Glutamatergic neuron (in vitro differentiated cells): ENCODE measurements at regions not wholly inside any gene's neighbourhood (a gene's known extent, or its start where the extent isn't known, plus 50 kb on each side); places are given as distances from the start of the nearest gene placed in this dataset.

Source experiments
- DNase-seq: peaks from one replicate; pipeline ENCODE4 v3.0.0; 2022
- H3K27ac Mint-ChIP-seq: one replicate; pipeline ENCODE4 v1.8.0; 2020; ENCODE audit warnings: mild to moderate bottlenecking, mixed read lengths, inconsistent platforms; ENCODE audit not compliant: unreplicated experiment
- H3K27me3 Mint-ChIP-seq: one replicate; pipeline ENCODE4 v1.8.0; 2020; ENCODE audit warnings: mild to moderate bottlenecking, moderate library complexity, mixed read lengths, inconsistent platforms; ENCODE audit not compliant: unreplicated experiment
- H3K36me3 Mint-ChIP-seq: one replicate; pipeline ENCODE4 v1.8.0; 2020; ENCODE audit warnings: mild to moderate bottlenecking, mixed read lengths, inconsistent platforms; ENCODE audit not compliant: unreplicated experiment
- H3K4me1 Mint-ChIP-seq: one replicate; pipeline ENCODE4 v1.8.0; 2020; ENCODE audit warnings: mild to moderate bottlenecking, low read depth, mixed read lengths, inconsistent platforms; ENCODE audit not compliant: unreplicated experiment
- H3K4me3 Mint-ChIP-seq: one replicate; pipeline ENCODE4 v1.8.0; 2020; ENCODE audit warnings: mild to moderate bottlenecking, mixed read lengths, inconsistent platforms; ENCODE audit not compliant: unreplicated experiment
- H3K9me3 Mint-ChIP-seq: one replicate; pipeline ENCODE4 v1.8.0; 2020; ENCODE audit warnings: mild to moderate bottlenecking, moderate library complexity, mixed read lengths, inconsistent platforms; ENCODE audit not compliant: unreplicated experiment
- TF ChIP-seq, protein P1 (sequence below): fragments of 200-600 bp; sonication (generic); IDR thresholded peaks from one replicate; pipeline ENCODE4 v1.5.0; 2021; ENCODE audit not compliant: partially characterized antibody, unreplicated experiment

DNA sequence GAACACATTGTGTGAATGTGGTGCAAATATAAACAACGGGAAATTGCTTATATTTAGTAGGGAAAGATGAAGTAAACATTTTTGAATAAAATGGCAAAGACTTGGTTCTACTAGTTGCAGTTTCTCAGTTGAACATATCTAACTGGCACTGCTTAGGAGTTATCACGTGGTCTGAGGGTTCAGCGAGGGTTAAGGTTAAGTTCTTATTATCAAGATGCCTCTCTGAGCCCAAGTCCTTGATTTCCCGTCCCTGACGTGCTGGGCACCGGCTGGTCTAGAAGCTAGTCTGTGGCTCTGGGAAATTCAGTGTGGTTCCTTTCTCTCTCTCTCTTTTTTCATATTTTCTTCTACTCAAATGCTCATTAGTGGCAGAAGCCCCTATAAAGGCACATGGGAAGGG lies 81.6 kb upstream of the PITX1 start:
- no peak overlapping the region for H3K4me3 Mint-ChIP-seq
- TF ChIP-seq, protein P1, sequence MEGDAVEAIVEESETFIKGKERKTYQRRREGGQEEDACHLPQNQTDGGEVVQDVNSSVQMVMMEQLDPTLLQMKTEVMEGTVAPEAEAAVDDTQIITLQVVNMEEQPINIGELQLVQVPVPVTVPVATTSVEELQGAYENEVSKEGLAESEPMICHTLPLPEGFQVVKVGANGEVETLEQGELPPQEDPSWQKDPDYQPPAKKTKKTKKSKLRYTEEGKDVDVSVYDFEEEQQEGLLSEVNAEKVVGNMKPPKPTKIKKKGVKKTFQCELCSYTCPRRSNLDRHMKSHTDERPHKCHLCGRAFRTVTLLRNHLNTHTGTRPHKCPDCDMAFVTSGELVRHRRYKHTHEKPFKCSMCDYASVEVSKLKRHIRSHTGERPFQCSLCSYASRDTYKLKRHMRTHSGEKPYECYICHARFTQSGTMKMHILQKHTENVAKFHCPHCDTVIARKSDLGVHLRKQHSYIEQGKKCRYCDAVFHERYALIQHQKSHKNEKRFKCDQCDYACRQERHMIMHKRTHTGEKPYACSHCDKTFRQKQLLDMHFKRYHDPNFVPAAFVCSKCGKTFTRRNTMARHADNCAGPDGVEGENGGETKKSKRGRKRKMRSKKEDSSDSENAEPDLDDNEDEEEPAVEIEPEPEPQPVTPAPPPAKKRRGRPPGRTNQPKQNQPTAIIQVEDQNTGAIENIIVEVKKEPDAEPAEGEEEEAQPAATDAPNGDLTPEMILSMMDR, result no peak
- peaks cover 2% of the 10 kb centered on the region for H3K4me1 Mint-ChIP-seq
- DNase-seq, result no peak
- peaks cover 2% of the 10 kb centered on the region for H3K27me3 Mint-ChIP-seq
- H3K36me3 Mint-ChIP-seq, result no peaks in the 10 kb centered on the region
- no peaks in the 10 kb centered on the region for H3K9me3 Mint-ChIP-seq
- no peak overlapping the region for H3K27ac Mint-ChIP-seq

DNA sequence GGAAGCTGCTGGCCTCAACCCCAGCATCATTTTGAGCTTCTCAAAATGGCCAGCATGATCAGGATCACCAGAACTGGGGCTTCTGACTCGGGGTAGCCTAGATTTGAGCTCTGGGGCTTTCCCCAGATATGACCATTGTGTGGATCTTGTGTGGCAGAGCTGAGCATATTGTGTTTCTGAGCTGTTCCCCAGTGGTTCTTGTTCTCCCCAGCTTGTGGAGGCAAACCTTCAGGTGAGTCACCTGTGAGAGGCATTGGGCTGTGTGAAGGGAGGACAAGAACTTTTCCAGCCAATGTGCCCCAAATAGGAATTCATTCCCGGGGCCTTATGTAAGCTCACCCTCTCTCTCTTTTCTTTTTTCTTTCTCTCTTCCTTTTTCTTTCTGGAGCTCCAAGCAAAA lies 80.7 kb upstream of the PITX1 start:
- DNase-seq, result no peak
- H3K27ac Mint-ChIP-seq, result no peak overlapping the region
- H3K4me3 Mint-ChIP-seq, result no peak overlapping the region
- H3K27me3 Mint-ChIP-seq, result peaks cover 2% of the 10 kb centered on the region
- H3K4me1 Mint-ChIP-seq, result peaks cover 2% of the 10 kb centered on the region
- no peaks in the 10 kb centered on the region for H3K36me3 Mint-ChIP-seq
- TF ChIP-seq, protein P1, result no peak
- no peaks in the 10 kb centered on the region for H3K9me3 Mint-ChIP-seq

DNA sequence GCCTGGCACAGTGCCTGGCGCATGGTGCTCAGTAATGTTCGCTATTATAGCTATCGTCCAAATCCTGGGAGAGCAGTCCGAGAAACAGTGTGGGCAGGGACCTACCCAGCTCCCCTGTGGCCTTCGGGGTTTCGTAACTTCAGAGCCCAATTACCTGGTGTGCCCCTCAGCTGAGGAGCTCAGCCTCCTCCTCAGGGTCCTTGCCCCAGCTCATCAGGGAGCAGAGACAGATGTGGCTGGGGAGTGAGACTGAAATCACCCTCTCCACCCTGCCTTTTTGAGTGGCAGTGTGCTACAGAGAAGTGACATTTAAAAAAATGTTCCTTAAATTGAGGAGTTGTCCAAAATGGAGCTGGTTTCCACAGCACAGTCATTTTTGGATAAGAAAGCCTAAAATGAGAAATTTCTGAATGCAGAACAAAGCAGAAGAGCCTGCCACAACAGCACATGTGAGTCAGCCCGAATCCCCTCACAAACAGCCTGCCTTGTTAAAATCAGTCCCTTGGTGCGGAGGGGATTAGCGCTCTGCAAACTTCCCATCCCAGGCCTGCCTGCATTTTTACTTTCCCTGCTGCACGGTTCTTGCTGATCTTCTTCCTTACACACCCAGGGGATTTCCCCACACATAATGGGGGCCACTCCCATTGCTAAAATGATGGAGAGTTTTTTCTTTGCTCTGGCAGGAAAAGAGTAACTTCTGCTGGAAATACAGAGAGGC lies 78.1 kb upstream of the PITX1 start:
- Mint-ChIP-seq H3K4me3 (no peak overlapping the region), H3K36me3 (no peaks in the 10 kb centered on the region), H3K9me3 (no peaks in the 10 kb centered on the region), H3K27me3 (no peaks in the 10 kb centered on the region), H3K27ac (no peak overlapping the region), H3K4me1 (peaks cover 2% of the 10 kb centered on the region)
- no peak for DNase-seq
- TF ChIP-seq, protein P1, result no peak

DNA sequence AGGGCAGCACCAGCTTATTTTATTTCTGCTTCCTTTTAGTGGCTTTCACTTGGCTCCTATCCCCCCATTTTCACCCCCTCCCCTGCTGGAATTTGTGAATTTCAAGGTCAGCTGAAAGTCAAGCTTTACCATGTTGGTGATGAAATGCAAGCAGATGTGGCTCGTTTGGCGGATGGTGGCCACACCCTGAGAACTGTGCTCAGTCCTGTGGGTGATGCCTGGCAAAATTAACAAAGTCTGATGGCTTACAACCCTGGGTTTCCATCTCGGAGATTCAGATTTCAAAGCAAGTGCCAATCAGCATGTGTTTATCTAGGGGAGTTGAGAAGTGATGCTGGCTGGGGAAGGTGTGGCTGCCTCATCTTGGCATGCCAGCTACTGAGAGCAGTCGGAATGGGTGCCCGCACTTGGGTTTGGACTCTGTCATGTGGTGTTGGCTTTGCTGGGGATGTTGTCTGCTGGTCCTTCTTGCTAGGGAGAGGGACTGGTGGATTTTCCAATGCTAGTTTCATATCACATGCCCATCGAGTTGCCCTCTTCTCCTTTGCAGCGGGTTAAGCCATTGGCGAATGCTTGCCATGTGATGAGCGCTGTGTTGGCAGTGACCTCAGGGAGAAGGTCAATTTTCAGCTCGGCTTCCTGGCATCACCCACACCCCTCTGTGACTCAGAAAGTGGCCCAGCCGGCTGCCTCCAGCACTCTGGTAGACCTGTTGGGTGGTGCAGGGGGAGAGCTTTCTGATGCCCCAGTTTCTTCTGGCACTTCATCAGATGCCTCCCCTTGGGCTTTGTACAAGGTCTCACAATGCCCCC lies 77.0 kb upstream of the PITX1 start:
- DNase-seq, result no peak
- no peaks in the 10 kb centered on the region for H3K36me3 Mint-ChIP-seq
- H3K4me1 Mint-ChIP-seq, result peaks cover 2% of the 10 kb centered on the region
- TF ChIP-seq, protein P1, result no peak
- no peak overlapping the region for H3K4me3 Mint-ChIP-seq
- H3K27ac Mint-ChIP-seq, result no peak overlapping the region
- peaks cover 2% of the 10 kb centered on the region for H3K9me3 Mint-ChIP-seq
- no peaks in the 10 kb centered on the region for H3K27me3 Mint-ChIP-seq

DNA sequence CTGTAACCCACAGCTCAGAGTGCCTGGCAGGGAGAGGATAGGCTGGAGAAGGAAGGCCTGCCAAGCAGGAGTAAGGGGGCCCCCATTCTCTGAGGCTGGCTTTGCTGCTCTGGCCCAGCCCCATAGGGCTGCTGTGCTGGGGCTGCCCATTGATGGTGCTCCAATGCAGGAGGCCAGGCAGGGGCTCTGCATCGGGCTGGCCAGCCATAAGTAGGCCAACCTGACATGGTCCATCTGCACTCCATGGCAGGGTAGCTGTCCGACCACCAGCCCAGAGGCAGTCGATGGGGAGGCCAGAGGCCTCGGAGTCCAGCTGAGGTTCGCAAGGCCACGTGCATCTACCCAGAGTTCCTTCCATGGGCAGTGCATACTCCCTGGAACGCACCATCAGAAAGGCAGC lies 75.0 kb upstream of the PITX1 start:
- DNase-seq, result no peak
- Mint-ChIP-seq H3K36me3 (no peaks in the 10 kb centered on the region), H3K27me3 (no peaks in the 10 kb centered on the region), H3K9me3 (peaks cover 2% of the 10 kb centered on the region), H3K27ac (no peak overlapping the region), H3K4me1 (peaks cover 2% of the 10 kb centered on the region), H3K4me3 (no peak overlapping the region)
- TF ChIP-seq, protein P1, result no peak
